ENCODE measurements at regions not wholly inside any gene's neighbourhood (a gene's known extent, or its start where the extent isn't known, plus 50 kb on each side); places are given as distances from the start of the nearest gene placed in this dataset.
A peak's percentile ranks its signal among the peaks of the same experiment; 100 is the strongest.

DNA sequence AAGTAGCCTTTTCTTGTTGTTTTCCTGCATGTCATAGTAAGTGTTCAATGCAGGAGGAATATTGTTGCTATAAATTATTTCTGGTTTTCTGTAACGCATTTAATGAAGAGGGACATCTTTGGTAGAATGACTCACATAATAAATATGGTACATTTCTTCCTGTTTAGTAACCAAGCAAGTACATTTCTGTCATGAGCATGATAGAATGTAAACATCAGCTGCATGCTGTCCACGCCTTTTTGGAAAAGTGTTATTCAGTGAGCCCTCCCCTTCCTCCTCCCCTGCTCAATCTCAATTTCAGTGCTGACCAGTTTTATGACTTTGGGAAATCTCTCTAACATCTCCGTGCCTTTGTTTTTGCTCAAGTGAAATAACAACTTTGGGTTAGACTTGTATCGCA lies 664.0 kb downstream of the XPNPEP1 start:
- no peak for DNase-seq
- Histone ChIP-seq H3K36me3 (no peaks in the 10 kb centered on the region), H3K27ac (peak overlapping the region in 1 of 4 donors; percentile 29), H3K4me3 (no peak overlapping the region), H3K27me3 (no peaks in the 10 kb centered on the region), H3K9me3 (no peaks in the 10 kb centered on the region), H3K4me1 (peaks cover 0 to 12% (median 3%) of the 10 kb centered on the region in 4 donors)
- TF ChIP-seq EP300 (IDR thresholded peaks at IDR 0.05) (no peak), POLR2AphosphoS5 (IDR thresholded peaks at IDR 0.05) (no peak), POLR2A (IDR thresholded peaks at IDR 0.05) (no peak)
- TF ChIP-seq, protein P1, sequence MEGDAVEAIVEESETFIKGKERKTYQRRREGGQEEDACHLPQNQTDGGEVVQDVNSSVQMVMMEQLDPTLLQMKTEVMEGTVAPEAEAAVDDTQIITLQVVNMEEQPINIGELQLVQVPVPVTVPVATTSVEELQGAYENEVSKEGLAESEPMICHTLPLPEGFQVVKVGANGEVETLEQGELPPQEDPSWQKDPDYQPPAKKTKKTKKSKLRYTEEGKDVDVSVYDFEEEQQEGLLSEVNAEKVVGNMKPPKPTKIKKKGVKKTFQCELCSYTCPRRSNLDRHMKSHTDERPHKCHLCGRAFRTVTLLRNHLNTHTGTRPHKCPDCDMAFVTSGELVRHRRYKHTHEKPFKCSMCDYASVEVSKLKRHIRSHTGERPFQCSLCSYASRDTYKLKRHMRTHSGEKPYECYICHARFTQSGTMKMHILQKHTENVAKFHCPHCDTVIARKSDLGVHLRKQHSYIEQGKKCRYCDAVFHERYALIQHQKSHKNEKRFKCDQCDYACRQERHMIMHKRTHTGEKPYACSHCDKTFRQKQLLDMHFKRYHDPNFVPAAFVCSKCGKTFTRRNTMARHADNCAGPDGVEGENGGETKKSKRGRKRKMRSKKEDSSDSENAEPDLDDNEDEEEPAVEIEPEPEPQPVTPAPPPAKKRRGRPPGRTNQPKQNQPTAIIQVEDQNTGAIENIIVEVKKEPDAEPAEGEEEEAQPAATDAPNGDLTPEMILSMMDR (IDR thresholded peaks at IDR 0.05) = no peak
- intact Hi-C loops (cut with DNase I) = no loop called here
- 49 to 57% methylated on average over 4 of the region's 4 CpGs for WGBS, 2 donors

DNA sequence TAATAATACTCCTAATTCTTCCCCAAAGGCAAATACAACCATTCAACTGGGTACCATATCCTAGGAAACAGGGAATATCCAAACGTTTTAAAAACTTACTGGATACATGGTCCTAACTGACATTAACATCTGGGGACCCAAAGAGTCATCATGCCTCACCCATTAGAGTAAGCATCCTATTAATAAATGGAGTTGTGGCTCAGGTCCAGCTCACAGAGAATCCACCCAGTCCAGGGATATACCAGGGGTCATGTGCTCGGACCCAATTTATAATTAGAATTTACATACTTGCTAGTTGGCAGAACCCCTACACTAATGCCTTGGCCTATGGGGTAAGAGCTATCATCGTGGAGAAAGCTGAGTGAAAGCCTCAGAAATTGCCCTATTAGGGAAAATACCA lies 670.0 kb downstream of the XPNPEP1 start:
- Histone ChIP-seq H3K27ac (no peak overlapping the region), H3K36me3 (no peaks in the 10 kb centered on the region), H3K4me1 (no peaks in the 10 kb centered on the region), H3K4me3 (no peak overlapping the region), H3K9me3 (no peaks in the 10 kb centered on the region), H3K27me3 (no peaks in the 10 kb centered on the region)
- TF ChIP-seq, protein P1 (IDR thresholded peaks at IDR 0.05) = no peak
- TF ChIP-seq POLR2AphosphoS5 (IDR thresholded peaks at IDR 0.05) (no peak), EP300 (IDR thresholded peaks at IDR 0.05) (no peak), POLR2A (IDR thresholded peaks at IDR 0.05) (no peak)
- DNase-seq = no peak
- intact Hi-C loops (cut with DNase I) = no loop called here
- WGBS, 2 donors = 83 to 86% methylated on average over 3 of the region's 3 CpGs

DNA sequence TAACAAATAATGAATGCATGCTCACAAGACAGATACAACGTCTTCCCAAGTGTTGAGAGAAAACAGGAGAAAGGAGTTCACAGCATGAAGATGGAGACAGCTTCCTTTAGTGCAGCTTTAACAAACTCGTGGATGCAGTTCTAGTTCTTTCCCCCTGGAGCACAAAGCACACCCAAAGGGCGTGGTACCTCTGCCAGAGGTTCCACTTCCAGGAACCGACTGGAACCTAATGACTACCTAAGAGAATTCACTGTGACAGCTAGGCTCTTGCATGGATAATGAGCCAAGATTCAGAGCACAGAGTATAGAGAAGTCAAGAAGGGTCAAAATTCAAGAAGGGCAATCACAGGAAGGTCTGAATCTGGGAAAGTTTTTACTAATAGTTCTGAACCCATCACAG lies 673.2 kb downstream of the XPNPEP1 start:
- no peak for DNase-seq
- no peak overlapping the region for H3K27ac ChIP-seq
- WGBS, 2 donors = 29 to 66% methylated on average over 4 of the region's 4 CpGs
- no peaks in the 10 kb centered on the region for H3K36me3 ChIP-seq
- H3K4me1 ChIP-seq = no peaks in the 10 kb centered on the region
- no peak overlapping the region for H3K4me3 ChIP-seq
- intact Hi-C loops (cut with DNase I) = no loop called here
- H3K27me3 ChIP-seq = no peaks in the 10 kb centered on the region
- no peak for TF ChIP-seq POLR2AphosphoS5 (IDR thresholded peaks at IDR 0.05)
- no peak for TF ChIP-seq EP300 (IDR thresholded peaks at IDR 0.05)
- TF ChIP-seq, protein P1 (IDR thresholded peaks at IDR 0.05) = no peak
- no peaks in the 10 kb centered on the region for H3K9me3 ChIP-seq

DNA sequence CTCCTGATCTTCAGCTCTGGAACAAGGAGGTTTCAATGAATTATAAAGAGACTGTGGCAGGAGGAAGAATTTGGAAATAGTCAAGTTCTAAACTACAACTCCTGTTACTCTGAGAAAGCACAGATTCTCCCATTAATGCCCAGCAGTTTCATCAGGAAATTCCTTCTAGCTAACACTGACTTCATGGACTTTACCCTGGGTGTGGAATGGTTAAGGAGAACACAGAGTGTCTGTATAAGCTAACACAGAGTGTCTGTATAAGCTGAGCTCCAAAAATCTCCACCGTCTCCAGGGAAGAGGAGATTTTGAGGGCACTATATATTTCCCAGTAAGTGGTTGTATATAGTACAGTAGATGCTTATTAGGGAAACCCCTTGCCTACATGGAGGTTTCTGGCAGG lies 675.5 kb downstream of the XPNPEP1 start:
- H3K27ac ChIP-seq = no peak overlapping the region
- DNase-seq = no peak
- H3K9me3 ChIP-seq = no peaks in the 10 kb centered on the region
- intact Hi-C loops (cut with DNase I) = no loop called here
- H3K36me3 ChIP-seq = no peaks in the 10 kb centered on the region
- TF ChIP-seq, protein P1 (IDR thresholded peaks at IDR 0.05) = no peak
- TF ChIP-seq POLR2AphosphoS5 (IDR thresholded peaks at IDR 0.05) = no peak
- no peak for TF ChIP-seq EP300 (IDR thresholded peaks at IDR 0.05)
- TF ChIP-seq POLR2A (IDR thresholded peaks at IDR 0.05) = no peak
- H3K4me3 ChIP-seq = no peak overlapping the region
- 22 to 76% methylated on average over 1 of the region's 1 CpG for WGBS, 2 donors
- H3K27me3 ChIP-seq = no peaks in the 10 kb centered on the region
- H3K4me1 ChIP-seq = no peaks in the 10 kb centered on the region

DNA sequence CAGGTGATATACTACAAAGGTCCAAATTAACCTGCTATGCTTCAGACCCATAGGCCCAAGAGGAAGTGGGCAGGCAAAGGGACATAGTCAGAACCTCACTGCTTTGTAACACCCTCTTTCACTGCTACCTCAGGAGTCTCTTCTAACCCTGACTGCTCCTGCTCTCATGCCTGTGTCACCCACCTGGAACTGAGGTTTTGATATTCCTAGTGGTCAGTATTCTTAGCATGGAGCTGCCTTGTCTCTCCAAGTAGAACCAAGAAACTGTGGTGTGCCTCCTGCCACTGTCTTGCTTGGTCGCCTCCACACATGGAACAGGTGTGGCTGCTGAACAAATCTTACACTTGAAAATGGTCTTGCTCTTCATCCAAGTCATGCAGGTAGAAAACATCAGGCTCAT lies 677.5 kb downstream of the XPNPEP1 start:
- Histone ChIP-seq H3K27ac (no peak overlapping the region), H3K36me3 (no peaks in the 10 kb centered on the region), H3K9me3 (no peaks in the 10 kb centered on the region), H3K4me1 (no peaks in the 10 kb centered on the region), H3K4me3 (no peak overlapping the region), H3K27me3 (no peaks in the 10 kb centered on the region)
- intact Hi-C loops (cut with DNase I) = no loop called here
- 95 to 96% methylated on average over 1 of the region's 1 CpG for WGBS, 2 donors
- TF ChIP-seq EP300 (IDR thresholded peaks at IDR 0.05) (no peak), POLR2A (IDR thresholded peaks at IDR 0.05) (no peak), POLR2AphosphoS5 (IDR thresholded peaks at IDR 0.05) (no peak)
- TF ChIP-seq, protein P1 (IDR thresholded peaks at IDR 0.05) = no peak
- DNase-seq = no peak
